H9 (cell line): ENCODE measurements at regions not wholly inside any gene's neighbourhood (a gene's known extent, or its start where the extent isn't known, plus 50 kb on each side); places are given as distances from the start of the nearest gene placed in this dataset.

Source experiments
- DNase-seq: peaks from one replicate; pipeline ENCODE4 v3.0.0-alpha.2; 2017
- H2AFZ ChIP-seq: one replicate; pipeline ENCODE4 v1.6.1; 2013; ENCODE audit warnings: mild to moderate bottlenecking, low read length, control low read depth, moderate library complexity
- H2AK5ac ChIP-seq: 2 replicates; pipeline ENCODE4 v1.6.1; 2013; ENCODE audit warnings: low read length, control low read depth, mixed read lengths; ENCODE audit not compliant: insufficient read length
- H2BK120ac ChIP-seq: one replicate; pipeline ENCODE4 v1.6.1; 2013; ENCODE audit warnings: low read depth, mild to moderate bottlenecking, low read length, control low read depth, inconsistent platforms; ENCODE audit not compliant: poor library complexity, severe bottlenecking
- H2BK12ac ChIP-seq: 2 replicates; pipeline ENCODE4 v1.6.1; 2013; ENCODE audit warnings: low read length, control low read depth, mixed read lengths, low read depth; ENCODE audit not compliant: insufficient read length
- H2BK15ac ChIP-seq: 2 replicates; pipeline ENCODE4 v1.6.1; 2013; ENCODE audit warnings: low read depth, low read length, control low read depth
- H2BK20ac ChIP-seq: one replicate; pipeline ENCODE4 v1.6.1; 2013; ENCODE audit warnings: low read depth, mild to moderate bottlenecking, low read length, control low read depth, inconsistent platforms; ENCODE audit not compliant: poor library complexity, severe bottlenecking
- H2BK5ac ChIP-seq: 2 replicates; pipeline ENCODE4 v1.6.1; 2013; ENCODE audit warnings: low read length, control low read depth, mixed read lengths; ENCODE audit not compliant: insufficient read length
- H3K14ac ChIP-seq: 2 replicates; pipeline ENCODE4 v1.6.1; 2013; ENCODE audit warnings: low read length, control low read depth; ENCODE audit not compliant: insufficient read depth
- H3K18ac ChIP-seq: 2 replicates; pipeline ENCODE4 v1.6.1; 2013; ENCODE audit warnings: low read depth, mild to moderate bottlenecking, mixed read lengths, low read length, control low read depth; ENCODE audit not compliant: insufficient read length
- H3K23ac ChIP-seq: 2 replicates; pipeline ENCODE4 v1.6.1; 2013; ENCODE audit warnings: low read length, control low read depth, mixed read lengths, low read depth; ENCODE audit not compliant: insufficient read length
- H3K23me2 ChIP-seq: 2 replicates; pipeline ENCODE4 v1.6.1; 2013; ENCODE audit warnings: low read depth, mild to moderate bottlenecking, mixed read lengths, low read length, control low read depth; ENCODE audit not compliant: insufficient read length, poor library complexity, severe bottlenecking
- H3K27ac ChIP-seq: 2 replicates; pipeline ENCODE4 v1.5.1; 2013; ENCODE audit warnings: low read length, control low read depth, mixed read lengths, low read depth; ENCODE audit not compliant: insufficient read length
- H3K27me3 ChIP-seq: 2 replicates; pipeline ENCODE4 v1.6.1; 2013; ENCODE audit warnings: low read length, control low read depth, inconsistent platforms; ENCODE audit not compliant: insufficient read depth
- H3K4ac ChIP-seq: 2 replicates; pipeline ENCODE4 v1.6.1; 2013; ENCODE audit warnings: low read depth, mild to moderate bottlenecking, control low read depth, inconsistent platforms, low read length, moderate library complexity
- H3K4me1 ChIP-seq: 2 replicates; pipeline ENCODE4 v1.6.1; 2013; ENCODE audit warnings: low read length, control low read depth, inconsistent platforms; ENCODE audit not compliant: insufficient read depth
- H3K4me2 ChIP-seq: 2 replicates; pipeline ENCODE4 v1.6.1; 2013; ENCODE audit warnings: low read length, control low read depth, mixed read lengths; ENCODE audit not compliant: insufficient read length, insufficient read depth
- H3K56ac ChIP-seq: 2 replicates; pipeline ENCODE4 v1.6.1; 2013; ENCODE audit warnings: low read depth, mild to moderate bottlenecking, mixed read lengths, low read length, control low read depth; ENCODE audit not compliant: insufficient read length
- H3K79me1 ChIP-seq: 2 replicates; pipeline ENCODE4 v1.6.1; 2013; ENCODE audit warnings: low read depth, mild to moderate bottlenecking, moderate library complexity, low read length, control low read depth, inconsistent platforms; ENCODE audit not compliant: insufficient read depth, poor library complexity, severe bottlenecking
- H3K79me2 ChIP-seq: 2 replicates; pipeline ENCODE4 v1.6.1; 2013; ENCODE audit warnings: low read length, control low read depth, inconsistent platforms; ENCODE audit not compliant: insufficient read depth
- H3K9ac ChIP-seq: 2 replicates; pipeline ENCODE4 v1.6.1; 2013; ENCODE audit warnings: low read length, control low read depth, mixed read lengths; ENCODE audit not compliant: insufficient read length; ENCODE audit errors: extremely low read depth
- H3K9me3 ChIP-seq: one replicate; pipeline ENCODE4 v1.6.1; 2013; ENCODE audit warnings: low read depth, low read length, inconsistent platforms; ENCODE audit not compliant: control insufficient read depth
- H3T11ph ChIP-seq: one replicate; pipeline ENCODE4 v1.6.1; 2013; ENCODE audit warnings: mild to moderate bottlenecking, low read length, control low read depth, inconsistent platforms
- H4K20me1 ChIP-seq: one replicate; pipeline ENCODE4 v1.6.1; 2013; ENCODE audit not compliant: control insufficient read depth, insufficient read length, insufficient read depth
- H4K5ac ChIP-seq: 2 replicates; pipeline ENCODE4 v1.6.1; 2013; ENCODE audit warnings: low read depth, mild to moderate bottlenecking, mixed read lengths, low read length, control low read depth; ENCODE audit not compliant: insufficient read length
- H4K8ac ChIP-seq: replicated peaks from 2 replicates; pipeline ENCODE4 v1.6.1; 2013; ENCODE audit warnings: low read length, control low read depth, mixed read lengths, low read depth; ENCODE audit not compliant: insufficient read length
- H4K91ac ChIP-seq: 2 replicates; pipeline ENCODE4 v1.6.1; 2013; ENCODE audit warnings: low read depth, mild to moderate bottlenecking, moderate library complexity, mixed read lengths, low read length, control low read depth; ENCODE audit not compliant: insufficient read length
- H3K27ac Mint-ChIP-seq, 3 experiments: 2 replicates in 2 of 3; 3 replicates in 1 of 3; pipeline ENCODE4 v1.8.0; 2020 to 2021; ENCODE audit warnings: mixed read lengths in 3 of 3, mild to moderate bottlenecking in 1 of 3, moderate library complexity in 1 of 3
- H3K27me3 Mint-ChIP-seq: 2 replicates; pipeline ENCODE4 v1.8.0; 2021; ENCODE audit warnings: low read depth, mild to moderate bottlenecking, moderate library complexity, mixed read lengths
- H3K36me3 Mint-ChIP-seq, 3 experiments: 2 replicates in 2 of 3; 3 replicates in 1 of 3; pipeline ENCODE4 v1.8.0; 2020 to 2021; ENCODE audit warnings: low read depth in 3 of 3, mixed read lengths in 3 of 3; ENCODE audit not compliant: insufficient read depth in 1 of 3
- H3K4me1 Mint-ChIP-seq, 2 experiments: 2 replicates each; pipeline ENCODE4 v1.8.0; 2020; ENCODE audit warnings: mixed read lengths in 2 of 2
- H3K4me3 Mint-ChIP-seq, 2 experiments: 2 replicates in 1 of 2; 3 replicates in 1 of 2; pipeline ENCODE4 v1.8.0; 2020 to 2021; ENCODE audit warnings: mild to moderate bottlenecking in 2 of 2, mixed read lengths in 2 of 2, moderate library complexity in 1 of 2
- H3K9me3 Mint-ChIP-seq, 2 experiments: 2 replicates in 1 of 2; 3 replicates in 1 of 2; pipeline ENCODE4 v1.8.0; 2020; ENCODE audit warnings: mild to moderate bottlenecking in 2 of 2, mixed read lengths in 2 of 2, moderate library complexity in 1 of 2
- CTCF ChIP-seq: fragments of 200-600 bp; sonication (generic); conservative IDR thresholded peaks from 3 replicates; pipeline ENCODE4 v1.8.0; 2021; ENCODE audit warnings: antibody characterized with exemption, mild to moderate bottlenecking
- WGBS: extraction: QIAGEN DNeasy Blood & Tissue Kit; methylation state at CpG from one replicate; pipeline ENCODE4 v1.1.7; 2013; ENCODE audit warnings: missing lambda C conversion rate, low lambda C conversion rate, mixed read lengths; ENCODE audit not compliant: insufficient read length; ENCODE audit errors: extremely low coverage; 5-methylcytosine and 5-hydroxymethylcytosine counted together

GRCh38 chr5:112473989-112474388, 54.9 kb upstream of the EPB41L4A start:
- H2BK5ac ChIP-seq, result no peak overlapping the region
- peaks cover 6% of the 10 kb centered on the region in 2 experiments; a peak in 2 of 4 replicates for H3K4me1 Mint-ChIP-seq
- WGBS, result no CpG with 5 or more reads among the region's 5 CpGs
- H2BK12ac ChIP-seq, result no peak overlapping the region
- H3K9ac ChIP-seq, result no peak overlapping the region
- H3K4ac ChIP-seq, result no peak overlapping the region
- H2BK15ac ChIP-seq, result no peak overlapping the region
- no peak overlapping the region for H3K18ac ChIP-seq
- H4K8ac ChIP-seq, result no peak overlapping the region
- H2BK120ac ChIP-seq, result no peak overlapping the region
- no peak overlapping the region for H2BK20ac ChIP-seq
- no peak overlapping the region for H3K56ac ChIP-seq
- no peaks in the 10 kb centered on the region for H3K23me2 ChIP-seq
- no peak overlapping the region for H3K4me3 Mint-ChIP-seq
- H3K23ac ChIP-seq, result no peak overlapping the region
- no peaks in the 10 kb centered on the region for H3K79me1 ChIP-seq
- no peak for DNase-seq
- no peak overlapping the region for H4K91ac ChIP-seq
- no peaks in the 10 kb centered on the region for H3K9me3 Mint-ChIP-seq
- H3K4me1 ChIP-seq, result no peaks in the 10 kb centered on the region
- H3K27me3 ChIP-seq, result no peaks in the 10 kb centered on the region
- H4K5ac ChIP-seq, result no peak overlapping the region
- H3K4me2 ChIP-seq, result no peak overlapping the region
- no peak overlapping the region for H3T11ph ChIP-seq
- H2AFZ ChIP-seq, result no peak overlapping the region
- no peaks in the 10 kb centered on the region for H3K36me3 Mint-ChIP-seq
- H3K27ac ChIP-seq, result no peak overlapping the region
- H4K20me1 ChIP-seq, result no peaks in the 10 kb centered on the region
- no peaks in the 10 kb centered on the region for H3K79me2 ChIP-seq
- no peak overlapping the region for H3K14ac ChIP-seq
- no peaks in the 10 kb centered on the region for H3K9me3 ChIP-seq
- no peak overlapping the region for H3K27ac Mint-ChIP-seq
- H2AK5ac ChIP-seq, result no peak overlapping the region
- no peak for TF ChIP-seq CTCF
- H3K27me3 Mint-ChIP-seq, result no peaks in the 10 kb centered on the region
